GM12891 (cell line): ENCODE measurements at regions not wholly inside any gene's neighbourhood (a gene's known extent, or its start where the extent isn't known, plus 50 kb on each side); places are given as distances from the start of the nearest gene placed in this dataset.

ENCODE experiments used
- POLR2A ChIP-seq: IDR thresholded peaks from 2 replicates; pipeline ENCODE4 v1.6.1; 2011; ENCODE audit warnings: low read depth, low read length, control low read depth
- POLR2AphosphoS5 ChIP-seq: IDR thresholded peaks from 2 replicates; pipeline ENCODE4 v1.6.1; 2011; ENCODE audit warnings: low read depth, low read length, control low read depth
- POU2F2 ChIP-seq: IDR thresholded peaks from 2 replicates; pipeline ENCODE4 v1.6.1; 2011; ENCODE audit warnings: low read depth, mild to moderate bottlenecking, control low read depth, low read length, moderate library complexity
- SPI1 ChIP-seq: IDR thresholded peaks from 2 replicates; pipeline ENCODE4 v1.6.1; 2011; ENCODE audit warnings: low read depth, low read length, control low read depth
- TAF1 ChIP-seq: IDR thresholded peaks from 2 replicates; pipeline ENCODE4 v1.6.1; 2011; ENCODE audit warnings: low read depth, low read length, control low read depth

GRCh38 chr7:138226001-138226476 lies 149.8 kb downstream of the AKR1D1 start:
- no peak for TF ChIP-seq POLR2A
- TF ChIP-seq TAF1: no peak
- TF ChIP-seq SPI1: no peak
- TF ChIP-seq POLR2AphosphoS5: no peak
- TF ChIP-seq POU2F2: no peak
